HepG2 (cell line): ENCODE measurements at regions not wholly inside any gene's neighbourhood (a gene's known extent, or its start where the extent isn't known, plus 50 kb on each side); places are given as distances from the start of the nearest gene placed in this dataset.

Experiments used
- ATAC-seq: fragments of 200-7000 bp; cut with Tn5 transposase; 3 replicates; pipeline ENCODE4 v1.9.1; 2020; ENCODE audit warnings: mild to moderate bottlenecking, moderate library complexity
- BruUV-seq: library from RNA; stranded (reverse); fragments of 400-500 nt; replicated peaks from 2 replicates; lab custom pipeline; 2021; lab: Mats Ljungman, UMichigan
- CTCF ChIA-PET: fragments of 300-600 bp; formaldehyde crosslinking; extraction: SDS; loops from one replicate; lab custom pipeline; 2021; ENCODE audit warnings: low total read pairs, inconsistent platforms, low intra/inter-chr PET ratio; lab: Yijun Ruan, JAX
- POLR2A ChIA-PET: fragments of 350-600 bp; sonication (Branson Sonifier 250); formaldehyde crosslinking; loops from one replicate; lab custom pipeline; 2020; ENCODE audit warnings: antibody characterized with exemption, inconsistent platforms; lab: Yijun Ruan, JAX
- DNase-seq: peaks from one replicate; pipeline ENCODE4 v3.0.0-alpha.2; 2015; ENCODE audit warnings: low spot score
- FAIRE-seq: peaks from 3 replicates; lab custom pipeline; 2011; peaks lifted over from hg19 to GRCh38; lab: Jason Lieb, UNC
- H2AFZ ChIP-seq: one replicate; pipeline ENCODE4 v1.6.1; 2011; ENCODE audit warnings: low read length, inconsistent platforms
- H3K27ac ChIP-seq: fragments of 300-600 bp; 3 replicates; pipeline ENCODE4 v1.8.0; 2011; ENCODE audit warnings: mixed run types, mild to moderate bottlenecking, mixed read lengths, low read length, inconsistent platforms; ENCODE audit not compliant: insufficient read depth; ENCODE audit errors: extremely low read length
- H3K27me3 ChIP-seq, 2 experiments: fragments of 200-600 bp in 1 of 2; 2 replicates in 1 of 2; 3 replicates in 1 of 2; pipeline versions ENCODE4 v1.6.0 to v1.8.0; 2011; ENCODE audit warnings: low read length in 2 of 2, mild to moderate bottlenecking in 2 of 2, moderate library complexity in 2 of 2, inconsistent platforms in 1 of 2; ENCODE audit not compliant: insufficient read depth in 2 of 2, control insufficient read depth in 1 of 2
- H3K36me3 ChIP-seq, 2 experiments: fragments of 200-600 bp in 1 of 2; replicated peaks in 1 of 2; 2 replicates in 1 of 2; 3 replicates in 1 of 2; pipeline versions ENCODE4 v1.5.1 to v1.8.0; 2011; ENCODE audit warnings: low read length in 2 of 2, inconsistent platforms in 1 of 2; ENCODE audit not compliant: insufficient read depth in 2 of 2, control insufficient read depth in 1 of 2
- H3K4me1 ChIP-seq: 2 replicates; pipeline ENCODE4 v1.5.1; 2012; ENCODE audit warnings: low read length, inconsistent platforms; ENCODE audit not compliant: insufficient read depth
- H3K4me2 ChIP-seq: 2 replicates; pipeline ENCODE4 v1.6.0; 2011; ENCODE audit warnings: low read depth, low read length, inconsistent platforms
- H3K4me3 ChIP-seq, 3 experiments: fragments of 200-600 bp in 1 of 3; sonication (generic), shearing (Covaris generic) in 1 of 3; replicated peaks in 1 of 3; 2 replicates each; pipeline ENCODE4 v1.5.1; 2011 to 2016; ENCODE audit warnings: low read length in 3 of 3, inconsistent platforms in 2 of 3, low read depth in 2 of 3, mild to moderate bottlenecking in 2 of 3, control low read depth in 1 of 3, mixed read lengths in 1 of 3; ENCODE audit not compliant: insufficient read depth in 1 of 3
- H3K79me2 ChIP-seq: one replicate; pipeline ENCODE4 v1.6.1; 2011; ENCODE audit warnings: low read length, inconsistent platforms; ENCODE audit not compliant: insufficient read depth
- H3K9ac ChIP-seq: 2 replicates; pipeline ENCODE4 v1.6.0; 2011; ENCODE audit warnings: mild to moderate bottlenecking, low read depth, low read length, inconsistent platforms; ENCODE audit not compliant: insufficient read depth
- H3K9me3 ChIP-seq: 2 replicates; pipeline ENCODE4 v1.5.1; 2012; ENCODE audit warnings: mild to moderate bottlenecking, low read length
- H4K20me1 ChIP-seq: 2 replicates; pipeline ENCODE4 v1.6.0; 2011; ENCODE audit warnings: inconsistent platforms, mild to moderate bottlenecking, low read length, moderate library complexity; ENCODE audit not compliant: insufficient read depth
- ATM ChIP-seq: fragments of 450-650 bp; IDR thresholded peaks from 2 replicates; pipeline ENCODE4 v1.7.1; 2017; ENCODE audit warnings: mild to moderate bottlenecking, borderline replicate concordance
- EZH2 ChIP-seq: conservative IDR thresholded peaks from 2 replicates; pipeline ENCODE4 v1.6.1; 2012; ENCODE audit warnings: mild to moderate bottlenecking, low read depth, low read length, moderate library complexity
- KDM5A ChIP-seq: fragments of 200-600 bp; sonication (generic); IDR thresholded peaks from 2 replicates; pipeline ENCODE4 v1.7.0; 2018; ENCODE audit warnings: antibody characterized with exemption, mild to moderate bottlenecking, low read length, borderline replicate concordance
- KLF6 ChIP-seq: IDR thresholded peaks from 2 replicates; pipeline ENCODE4 v1.8.0; 2016; ENCODE audit warnings: missing biosample characterization, missing genetic modification reagents
- PHF5A ChIP-seq: IDR thresholded peaks from one replicate; pipeline ENCODE4 v1.6.1; 2018; ENCODE audit warnings: low read depth, missing genetic modification reagents; ENCODE audit not compliant: unreplicated experiment
- SP140L ChIP-seq: sonication (generic); formaldehyde crosslinking; IDR thresholded peaks from 2 replicates; pipeline ENCODE4 v1.4.0; 2020; ENCODE audit warnings: missing genetic modification reagents, borderline replicate concordance
- ZNF225 ChIP-seq: sonication (generic); formaldehyde crosslinking; IDR thresholded peaks from 2 replicates; pipeline ENCODE4 v1.4.0; 2020; ENCODE audit warnings: mild to moderate bottlenecking, missing genetic modification reagents
- ZNF672 ChIP-seq: sonication (generic); formaldehyde crosslinking; IDR thresholded peaks from 2 replicates; pipeline ENCODE4 v1.8.1; 2022; ENCODE audit warnings: missing genetic modification reagents
- ZNF709 ChIP-seq: sonication (generic); formaldehyde crosslinking; IDR thresholded peaks from 2 replicates; pipeline ENCODE4 v1.5.0; 2020; ENCODE audit warnings: mild to moderate bottlenecking, missing genetic modification reagents
- WGBS: methylation state at CpG from one replicate; pipeline ENCODE4 v1.1.6; 2017; ENCODE audit warnings: low lambda C conversion rate; 5-methylcytosine and 5-hydroxymethylcytosine counted together
- in situ Hi-C: cut with HindIII; loops from 2 replicates; pipeline ENCODE4 v1.10.0; 2017; ENCODE audit warnings: low pct_unique_long_range_greater_than_20kb; ENCODE audit not compliant: extremely low pct_ligation_motif_present
- intact Hi-C: fragments of 100-400 bp; cut with micrococcal nuclease; formaldehyde crosslinking; loops from one replicate; pipeline ENCODE4 v1.10.0; 2022; ENCODE audit not compliant: unreplicated experiment
- TF ChIP-seq, protein P1 (sequence below): sonication (generic); formaldehyde crosslinking; IDR thresholded peaks from 2 replicates; pipeline ENCODE4 v1.4.0; 2020; ENCODE audit warnings: missing genetic modification reagents, borderline replicate concordance
- TF ChIP-seq, protein P2 (sequence below): sonication (generic); formaldehyde crosslinking; IDR thresholded peaks from 2 replicates; pipeline ENCODE4 v1.4.0; 2020; ENCODE audit warnings: missing genetic modification reagents, borderline replicate concordance

DNA sequence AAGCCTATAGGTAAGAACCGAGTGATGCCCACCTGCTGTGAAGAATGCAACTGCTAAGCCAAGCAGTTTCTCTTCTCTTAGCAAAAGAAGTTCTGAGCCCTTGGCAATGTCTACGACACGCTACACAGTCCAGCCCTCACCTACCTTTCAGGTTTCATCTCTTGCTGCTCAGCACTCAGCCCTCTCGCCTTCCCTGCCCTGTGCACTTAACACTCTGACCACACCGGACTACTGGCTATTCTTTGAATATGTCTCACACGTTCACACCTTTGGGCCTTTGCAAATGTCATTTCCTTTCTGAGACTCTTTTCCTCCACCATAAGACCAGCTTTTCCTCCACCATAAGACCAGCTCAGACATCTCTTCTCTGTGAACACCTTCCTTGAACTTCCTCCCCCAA lies 67.0 kb upstream of the ITGB1 start:
- no peak overlapping the region for H3K4me2 ChIP-seq
- ChIA-PET CTCF (no interaction called here), POLR2A (no interaction called here)
- intact Hi-C loops (no loop called here), in situ Hi-C loops (no loop called here)
- no peaks in the 10 kb centered on the region for H3K79me2 ChIP-seq
- no peak overlapping the region for H3K9ac ChIP-seq
- no peaks in the 10 kb centered on the region for H3K27me3 ChIP-seq
- no peaks in the 10 kb centered on the region for H3K9me3 ChIP-seq
- H2AFZ ChIP-seq = no peak overlapping the region
- 54% methylated on average over 6 of the region's 6 CpGs for WGBS
- DNase-seq (no peak), ATAC-seq (no peak), FAIRE-seq (no peak)
- BruUV-seq = no TSS peak
- no peak overlapping the region for H3K4me3 ChIP-seq
- no peaks in the 10 kb centered on the region for H3K36me3 ChIP-seq
- H3K4me1 ChIP-seq = no peaks in the 10 kb centered on the region
- TF ChIP-seq KLF6 (CRISPR knock-in tag) (no peak), ZNF672 (CRISPR knock-in tag) (no peak), KDM5A (no peak), ATM (no peak), SP140L (CRISPR knock-in tag) (no peak), ZNF709 (CRISPR knock-in tag) (no peak), PHF5A (CRISPR knock-in tag) (no peak), EZH2 (no peak), ZNF225 (CRISPR knock-in tag) (no peak)
- TF ChIP-seq, protein P1, sequence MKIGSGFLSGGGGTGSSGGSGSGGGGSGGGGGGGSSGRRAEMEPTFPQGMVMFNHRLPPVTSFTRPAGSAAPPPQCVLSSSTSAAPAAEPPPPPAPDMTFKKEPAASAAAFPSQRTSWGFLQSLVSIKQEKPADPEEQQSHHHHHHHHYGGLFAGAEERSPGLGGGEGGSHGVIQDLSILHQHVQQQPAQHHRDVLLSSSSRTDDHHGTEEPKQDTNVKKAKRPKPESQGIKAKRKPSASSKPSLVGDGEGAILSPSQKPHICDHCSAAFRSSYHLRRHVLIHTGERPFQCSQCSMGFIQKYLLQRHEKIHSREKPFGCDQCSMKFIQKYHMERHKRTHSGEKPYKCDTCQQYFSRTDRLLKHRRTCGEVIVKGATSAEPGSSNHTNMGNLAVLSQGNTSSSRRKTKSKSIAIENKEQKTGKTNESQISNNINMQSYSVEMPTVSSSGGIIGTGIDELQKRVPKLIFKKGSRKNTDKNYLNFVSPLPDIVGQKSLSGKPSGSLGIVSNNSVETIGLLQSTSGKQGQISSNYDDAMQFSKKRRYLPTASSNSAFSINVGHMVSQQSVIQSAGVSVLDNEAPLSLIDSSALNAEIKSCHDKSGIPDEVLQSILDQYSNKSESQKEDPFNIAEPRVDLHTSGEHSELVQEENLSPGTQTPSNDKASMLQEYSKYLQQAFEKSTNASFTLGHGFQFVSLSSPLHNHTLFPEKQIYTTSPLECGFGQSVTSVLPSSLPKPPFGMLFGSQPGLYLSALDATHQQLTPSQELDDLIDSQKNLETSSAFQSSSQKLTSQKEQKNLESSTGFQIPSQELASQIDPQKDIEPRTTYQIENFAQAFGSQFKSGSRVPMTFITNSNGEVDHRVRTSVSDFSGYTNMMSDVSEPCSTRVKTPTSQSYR = no peak
- TF ChIP-seq, protein P2, sequence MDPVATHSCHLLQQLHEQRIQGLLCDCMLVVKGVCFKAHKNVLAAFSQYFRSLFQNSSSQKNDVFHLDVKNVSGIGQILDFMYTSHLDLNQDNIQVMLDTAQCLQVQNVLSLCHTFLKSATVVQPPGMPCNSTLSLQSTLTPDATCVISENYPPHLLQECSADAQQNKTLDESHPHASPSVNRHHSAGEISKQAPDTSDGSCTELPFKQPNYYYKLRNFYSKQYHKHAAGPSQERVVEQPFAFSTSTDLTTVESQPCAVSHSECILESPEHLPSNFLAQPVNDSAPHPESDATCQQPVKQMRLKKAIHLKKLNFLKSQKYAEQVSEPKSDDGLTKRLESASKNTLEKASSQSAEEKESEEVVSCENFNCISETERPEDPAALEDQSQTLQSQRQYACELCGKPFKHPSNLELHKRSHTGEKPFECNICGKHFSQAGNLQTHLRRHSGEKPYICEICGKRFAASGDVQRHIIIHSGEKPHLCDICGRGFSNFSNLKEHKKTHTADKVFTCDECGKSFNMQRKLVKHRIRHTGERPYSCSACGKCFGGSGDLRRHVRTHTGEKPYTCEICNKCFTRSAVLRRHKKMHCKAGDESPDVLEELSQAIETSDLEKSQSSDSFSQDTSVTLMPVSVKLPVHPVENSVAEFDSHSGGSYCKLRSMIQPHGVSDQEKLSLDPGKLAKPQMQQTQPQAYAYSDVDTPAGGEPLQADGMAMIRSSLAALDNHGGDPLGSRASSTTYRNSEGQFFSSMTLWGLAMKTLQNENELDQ (CRISPR knock-in tag) = no peak
- no peak overlapping the region for H3K27ac ChIP-seq
- no peaks in the 10 kb centered on the region for H4K20me1 ChIP-seq
